ENCODE measurements at regions not wholly inside any gene's neighbourhood (a gene's known extent, or its start where the extent isn't known, plus 50 kb on each side); places are given as distances from the start of the nearest gene placed in this dataset.

GRCh38 chr6:140957386-140957785 lies 1175.3 kb upstream of the GJE1 start:
- Histone ChIP-seq H3K27ac (no peak overlapping the region), H3K9me3 (no peaks in the 10 kb centered on the region), H3K27me3 (no peaks in the 10 kb centered on the region), H3K4me3 (no peak overlapping the region), H3K4me1 (no peaks in the 10 kb centered on the region), H3K36me3 (no peaks in the 10 kb centered on the region)
- 74 to 86% (median 81%) methylated on average over 2 of the region's 2 CpGs for WGBS, 4 donors
- ATAC-seq (no peak), DNase-seq (no peak)
- intact Hi-C loops (cut with DNase I) = no loop called here
- TF ChIP-seq CTCF (IDR thresholded peaks at IDR 0.05) = no peak
- TF ChIP-seq POLR2A (IDR thresholded peaks at IDR 0.05) = no peak

- Histone ChIP-seq H3K4me1 (no peaks in the 10 kb centered on the region), H3K36me3 (no peaks in the 10 kb centered on the region), H3K9me3 (no peaks in the 10 kb centered on the region), H3K27me3 (no peaks in the 10 kb centered on the region), H3K4me3 (no peak overlapping the region), H3K27ac (no peak overlapping the region)
- ATAC-seq (no peak), DNase-seq (no peak)
- TF ChIP-seq CTCF (IDR thresholded peaks at IDR 0.05) (no peak), POLR2A (IDR thresholded peaks at IDR 0.05) (no peak)
- 68 to 86% (median 76%) methylated on average over 4 of the region's 4 CpGs for WGBS, 4 donors
- intact Hi-C loops (cut with DNase I) = no loop called here
These were observed 1176.0 kb upstream of the GJE1 start for GRCh38 chr6:140956571-140957369.

GRCh38 chr6:140940251-140940925 lies 1192.3 kb upstream of the GJE1 start:
- intact Hi-C loops (cut with DNase I) = no loop called here
- ATAC-seq = no peak
- TF ChIP-seq POLR2A (IDR thresholded peaks at IDR 0.05) (no peak), CTCF (IDR thresholded peaks at IDR 0.05) (no peak)
- H3K4me1 ChIP-seq = no peaks in the 10 kb centered on the region
- no peaks in the 10 kb centered on the region for H3K36me3 ChIP-seq
- no peak overlapping the region for H3K4me3 ChIP-seq
- 73 to 81% (median 77%) methylated on average over 3 of the region's 3 CpGs for WGBS, 4 donors
- no peak overlapping the region for H3K27ac ChIP-seq
- H3K27me3 ChIP-seq = no peaks in the 10 kb centered on the region
- H3K9me3 ChIP-seq = peaks cover 0 to 9% (median 0%) of the 10 kb centered on the region in 12 donors
- no peak for DNase-seq

- no peaks in the 10 kb centered on the region for H3K4me1 ChIP-seq
- WGBS, 4 donors = 91 to 96% (median 92%) methylated on average over 2 of the region's 2 CpGs
- no peaks in the 10 kb centered on the region for H3K9me3 ChIP-seq
- no peaks in the 10 kb centered on the region for H3K36me3 ChIP-seq
- H3K4me3 ChIP-seq = no peak overlapping the region
- no peaks in the 10 kb centered on the region for H3K27me3 ChIP-seq
- no peak for ATAC-seq
- TF ChIP-seq CTCF (IDR thresholded peaks at IDR 0.05) (no peak), POLR2A (IDR thresholded peaks at IDR 0.05) (no peak)
- no peak for DNase-seq
- no peak overlapping the region for H3K27ac ChIP-seq
- intact Hi-C loops (cut with DNase I) = no loop called here
These were observed 1199.8 kb upstream of the GJE1 start for GRCh38 chr6:140932909-140933308.

All from heart left ventricle (tissue), 16 donors.